HepG2 (cell line): ENCODE measurements at regions not wholly inside any gene's neighbourhood (a gene's known extent, or its start where the extent isn't known, plus 50 kb on each side); places are given as distances from the start of the nearest gene placed in this dataset.

Experiments
- ATAC-seq: fragments of 200-7000 bp; cut with Tn5 transposase; 3 replicates; pipeline ENCODE4 v1.9.1; 2020; ENCODE audit warnings: mild to moderate bottlenecking, moderate library complexity
- BruUV-seq: library from RNA; stranded (reverse); fragments of 400-500 nt; replicated peaks from 2 replicates; lab custom pipeline; 2021; lab: Mats Ljungman, UMichigan
- CTCF ChIA-PET: fragments of 300-600 bp; formaldehyde crosslinking; extraction: SDS; loops from one replicate; lab custom pipeline; 2021; ENCODE audit warnings: low total read pairs, inconsistent platforms, low intra/inter-chr PET ratio; lab: Yijun Ruan, JAX
- POLR2A ChIA-PET: fragments of 350-600 bp; sonication (Branson Sonifier 250); formaldehyde crosslinking; loops from one replicate; lab custom pipeline; 2020; ENCODE audit warnings: antibody characterized with exemption, inconsistent platforms; lab: Yijun Ruan, JAX
- DNase-seq: peaks from one replicate; pipeline ENCODE4 v3.0.0-alpha.2; 2015; ENCODE audit warnings: low spot score
- FAIRE-seq: peaks from 3 replicates; lab custom pipeline; 2011; peaks lifted over from hg19 to GRCh38; lab: Jason Lieb, UNC
- H2AFZ ChIP-seq: one replicate; pipeline ENCODE4 v1.6.1; 2011; ENCODE audit warnings: low read length, inconsistent platforms
- H3K27ac ChIP-seq: fragments of 300-600 bp; 3 replicates; pipeline ENCODE4 v1.8.0; 2011; ENCODE audit warnings: mixed run types, mild to moderate bottlenecking, mixed read lengths, low read length, inconsistent platforms; ENCODE audit not compliant: insufficient read depth; ENCODE audit errors: extremely low read length
- H3K27me3 ChIP-seq, 2 experiments: fragments of 200-600 bp in 1 of 2; 2 replicates in 1 of 2; 3 replicates in 1 of 2; pipeline versions ENCODE4 v1.6.0 to v1.8.0; 2011; ENCODE audit warnings: low read length in 2 of 2, mild to moderate bottlenecking in 2 of 2, moderate library complexity in 2 of 2, inconsistent platforms in 1 of 2; ENCODE audit not compliant: insufficient read depth in 2 of 2, control insufficient read depth in 1 of 2
- H3K36me3 ChIP-seq, 2 experiments: fragments of 200-600 bp in 1 of 2; replicated peaks in 1 of 2; 2 replicates in 1 of 2; 3 replicates in 1 of 2; pipeline versions ENCODE4 v1.5.1 to v1.8.0; 2011; ENCODE audit warnings: low read length in 2 of 2, inconsistent platforms in 1 of 2; ENCODE audit not compliant: insufficient read depth in 2 of 2, control insufficient read depth in 1 of 2
- H3K4me1 ChIP-seq: 2 replicates; pipeline ENCODE4 v1.5.1; 2012; ENCODE audit warnings: low read length, inconsistent platforms; ENCODE audit not compliant: insufficient read depth
- H3K4me2 ChIP-seq: 2 replicates; pipeline ENCODE4 v1.6.0; 2011; ENCODE audit warnings: low read depth, low read length, inconsistent platforms
- H3K4me3 ChIP-seq, 3 experiments: fragments of 200-600 bp in 1 of 3; sonication (generic), shearing (Covaris generic) in 1 of 3; replicated peaks in 1 of 3; 2 replicates each; pipeline ENCODE4 v1.5.1; 2011 to 2016; ENCODE audit warnings: low read length in 3 of 3, inconsistent platforms in 2 of 3, low read depth in 2 of 3, mild to moderate bottlenecking in 2 of 3, control low read depth in 1 of 3, mixed read lengths in 1 of 3; ENCODE audit not compliant: insufficient read depth in 1 of 3
- H3K79me2 ChIP-seq: one replicate; pipeline ENCODE4 v1.6.1; 2011; ENCODE audit warnings: low read length, inconsistent platforms; ENCODE audit not compliant: insufficient read depth
- H3K9ac ChIP-seq: 2 replicates; pipeline ENCODE4 v1.6.0; 2011; ENCODE audit warnings: mild to moderate bottlenecking, low read depth, low read length, inconsistent platforms; ENCODE audit not compliant: insufficient read depth
- H3K9me3 ChIP-seq: 2 replicates; pipeline ENCODE4 v1.5.1; 2012; ENCODE audit warnings: mild to moderate bottlenecking, low read length
- H4K20me1 ChIP-seq: 2 replicates; pipeline ENCODE4 v1.6.0; 2011; ENCODE audit warnings: inconsistent platforms, mild to moderate bottlenecking, low read length, moderate library complexity; ENCODE audit not compliant: insufficient read depth
- CTCF ChIP-seq: sonication (generic); formaldehyde crosslinking; IDR thresholded peaks from 2 replicates; pipeline ENCODE4 v1.5.0; 2020; ENCODE audit warnings: mild to moderate bottlenecking, missing genetic modification reagents, moderate library complexity
- FOXA1 ChIP-seq, 2 experiments: fragments of 450-650 bp in 1 of 2; sonication (generic) in 1 of 2; formaldehyde crosslinking in 1 of 2; IDR thresholded peaks; 2 replicates each; pipeline versions ENCODE4 v1.4.0 to v1.6.1; 2016 to 2020; ENCODE audit warnings: missing genetic modification reagents in 1 of 2
- KLF16 ChIP-seq, 2 experiments: sonication (generic) in 1 of 2; formaldehyde crosslinking in 1 of 2; IDR thresholded peaks; 2 replicates each; pipeline versions ENCODE4 v1.6.1 to v1.8.0; 2016 to 2023; ENCODE audit warnings: missing genetic modification reagents in 2 of 2, missing compliant biosample characterization in 1 of 2
- MBNL3 ChIP-seq: fragments of 250-450 bp; sonication (Bioruptor Pico); conservative IDR thresholded peaks from 2 replicates; pipeline ENCODE4 v1.8.0; 2022; ENCODE audit warnings: mild to moderate bottlenecking, inconsistent platforms
- PHF20 ChIP-seq: sonication (generic); formaldehyde crosslinking; IDR thresholded peaks from 2 replicates; pipeline ENCODE4 v1.5.0; 2020; ENCODE audit warnings: mild to moderate bottlenecking, missing genetic modification reagents
- RAD21 ChIP-seq: fragments of 450-650 bp; formaldehyde crosslinking; IDR thresholded peaks from 2 replicates; pipeline ENCODE4 v1.5.0; 2020; ENCODE audit warnings: mild to moderate bottlenecking
- SMC3 ChIP-seq: IDR thresholded peaks from 2 replicates; pipeline ENCODE4 v1.6.1; 2011; ENCODE audit warnings: low read length, improper control_type of control experiment
- ZC3H13 ChIP-seq: sonication (generic); formaldehyde crosslinking; IDR thresholded peaks from 2 replicates; pipeline ENCODE4 v1.8.1; 2023; ENCODE audit warnings: mild to moderate bottlenecking, missing genetic modification reagents, moderate library complexity
- ZFP36L1 ChIP-seq: sonication (generic); formaldehyde crosslinking; IDR thresholded peaks from 2 replicates; pipeline ENCODE4 v1.8.0; 2022; ENCODE audit warnings: mild to moderate bottlenecking, missing genetic modification reagents, moderate library complexity
- ZNF12 ChIP-seq: sonication (generic); formaldehyde crosslinking; IDR thresholded peaks from 2 replicates; pipeline ENCODE4 v1.5.0; 2020; ENCODE audit warnings: missing genetic modification reagents
- ZNF251 ChIP-seq: sonication (generic); formaldehyde crosslinking; IDR thresholded peaks from 2 replicates; pipeline ENCODE4 v1.9.0; 2021; ENCODE audit warnings: mild to moderate bottlenecking, missing genetic modification reagents
- ZNF737 ChIP-seq: sonication (generic); formaldehyde crosslinking; IDR thresholded peaks from 2 replicates; pipeline ENCODE4 v1.5.0; 2020; ENCODE audit warnings: missing genetic modification reagents, mild to moderate bottlenecking, borderline replicate concordance
- WGBS: methylation state at CpG from one replicate; pipeline ENCODE4 v1.1.6; 2017; ENCODE audit warnings: low lambda C conversion rate; 5-methylcytosine and 5-hydroxymethylcytosine counted together
- in situ Hi-C: cut with HindIII; loops from 2 replicates; pipeline ENCODE4 v1.10.0; 2017; ENCODE audit warnings: low pct_unique_long_range_greater_than_20kb; ENCODE audit not compliant: extremely low pct_ligation_motif_present
- intact Hi-C: fragments of 100-400 bp; cut with micrococcal nuclease; formaldehyde crosslinking; loops from one replicate; pipeline ENCODE4 v1.10.0; 2022; ENCODE audit not compliant: unreplicated experiment
- TF ChIP-seq, protein P1 (sequence below): sonication (generic); formaldehyde crosslinking; IDR thresholded peaks from 2 replicates; pipeline ENCODE4 v1.5.1; 2020; ENCODE audit warnings: missing genetic modification reagents, mild to moderate bottlenecking, borderline replicate concordance
- TF ChIP-seq, protein P2 (sequence below), 2 experiments: sonication (generic) in 1 of 2; formaldehyde crosslinking in 1 of 2; IDR thresholded peaks; 2 replicates each; pipeline versions ENCODE4 v1.4.0 to v1.6.1; 2018 to 2020; ENCODE audit warnings: missing genetic modification reagents in 2 of 2, borderline replicate concordance in 1 of 2, low read depth in 1 of 2, mild to moderate bottlenecking in 1 of 2, missing biosample characterization in 1 of 2
- TF ChIP-seq, protein P3 (sequence below): sonication (generic); formaldehyde crosslinking; IDR thresholded peaks from 2 replicates; pipeline ENCODE4 v1.8.0; 2022; ENCODE audit warnings: mild to moderate bottlenecking, missing genetic modification reagents, moderate library complexity

GRCh38 chr3:94524102-94524919 lies 461.4 kb downstream of the NSUN3 start (continued):
- TF ChIP-seq ZNF251 (CRISPR knock-in tag) (no peak), ZNF12 (CRISPR knock-in tag) (no peak), MBNL3 (CRISPR knock-in tag) (no peak)

- FAIRE-seq = peak; percentile 50
- H3K4me1 ChIP-seq = peaks cover 27% of the 10 kb centered on the region
- H3K9me3 ChIP-seq = no peaks in the 10 kb centered on the region
- ChIA-PET POLR2A (no interaction called here), CTCF (interaction anchor here (2.6 kb wide), 1 partner anchor 192 kb away, joined by 7 read pairs; no protein-coding TSS in a partner anchor)
- no peaks in the 10 kb centered on the region for H3K79me2 ChIP-seq
- no peak overlapping the region for H2AFZ ChIP-seq
- peak; percentile 60 for DNase-seq
- H3K36me3 ChIP-seq = no peaks in the 10 kb centered on the region
- BruUV-seq = no TSS peak
- in situ Hi-C loops (no loop called here), intact Hi-C loops (loop anchor here (10.0 kb wide), 1 partner anchor 120 kb away; no protein-coding TSS in a partner anchor)
- H3K27ac ChIP-seq = no peak overlapping the region
- H3K4me3 ChIP-seq = peak overlapping the region in 1 of 3 experiments; percentile 19; a peak in 1 of 6 replicates
- H4K20me1 ChIP-seq = no peaks in the 10 kb centered on the region
- H3K27me3 ChIP-seq = no peaks in the 10 kb centered on the region
- peak; percentile 97 for ATAC-seq
- H3K9ac ChIP-seq = no peak overlapping the region
- peak overlapping the region; percentile 59 for H3K4me2 ChIP-seq
- 14% methylated on average over 6 of the region's 6 CpGs for WGBS
- TF ChIP-seq ZC3H13 (no peak), PHF20 (no peak), KLF16 (CRISPR knock-in tag; IDR thresholded peaks at IDR 0.05) (peak in 1 of 2 experiments; percentile 18; a peak in 1 of 4 replicates), FOXA1 (IDR thresholded peaks at IDR 0.05) (no peak), FOXA1 (CRISPR knock-in tag; IDR thresholded peaks at IDR 0.05) (no peak), CTCF (CRISPR knock-in tag) (peak; percentile 82), ZNF737 (no peak), SMC3 (peak; percentile 43), ZFP36L1 (CRISPR knock-in tag) (no peak), RAD21 (peak; percentile 42; the same call in 1 of the 2 replicates)
- TF ChIP-seq, protein P1, sequence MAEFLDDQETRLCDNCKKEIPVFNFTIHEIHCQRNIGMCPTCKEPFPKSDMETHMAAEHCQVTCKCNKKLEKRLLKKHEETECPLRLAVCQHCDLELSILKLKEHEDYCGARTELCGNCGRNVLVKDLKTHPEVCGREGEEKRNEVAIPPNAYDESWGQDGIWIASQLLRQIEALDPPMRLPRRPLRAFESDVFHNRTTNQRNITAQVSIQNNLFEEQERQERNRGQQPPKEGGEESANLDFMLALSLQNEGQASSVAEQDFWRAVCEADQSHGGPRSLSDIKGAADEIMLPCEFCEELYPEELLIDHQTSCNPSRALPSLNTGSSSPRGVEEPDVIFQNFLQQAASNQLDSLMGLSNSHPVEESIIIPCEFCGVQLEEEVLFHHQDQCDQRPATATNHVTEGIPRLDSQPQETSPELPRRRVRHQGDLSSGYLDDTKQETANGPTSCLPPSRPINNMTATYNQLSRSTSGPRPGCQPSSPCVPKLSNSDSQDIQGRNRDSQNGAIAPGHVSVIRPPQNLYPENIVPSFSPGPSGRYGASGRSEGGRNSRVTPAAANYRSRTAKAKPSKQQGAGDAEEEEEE (CRISPR knock-in tag) = no peak
- TF ChIP-seq, protein P2, sequence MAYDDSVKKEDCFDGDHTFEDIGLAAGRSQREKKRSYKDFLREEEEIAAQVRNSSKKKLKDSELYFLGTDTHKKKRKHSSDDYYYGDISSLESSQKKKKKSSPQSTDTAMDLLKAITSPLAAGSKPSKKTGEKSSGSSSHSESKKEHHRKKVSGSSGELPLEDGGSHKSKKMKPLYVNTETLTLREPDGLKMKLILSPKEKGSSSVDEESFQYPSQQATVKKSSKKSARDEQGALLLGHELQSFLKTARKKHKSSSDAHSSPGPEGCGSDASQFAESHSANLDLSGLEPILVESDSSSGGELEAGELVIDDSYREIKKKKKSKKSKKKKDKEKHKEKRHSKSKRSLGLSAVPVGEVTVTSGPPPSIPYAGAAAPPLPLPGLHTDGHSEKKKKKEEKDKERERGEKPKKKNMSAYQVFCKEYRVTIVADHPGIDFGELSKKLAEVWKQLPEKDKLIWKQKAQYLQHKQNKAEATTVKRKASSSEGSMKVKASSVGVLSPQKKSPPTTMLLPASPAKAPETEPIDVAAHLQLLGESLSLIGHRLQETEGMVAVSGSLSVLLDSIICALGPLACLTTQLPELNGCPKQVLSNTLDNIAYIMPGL (CRISPR knock-in tag; IDR thresholded peaks at IDR 0.05; ENCODE audit: borderline replicate concordance in 1 of 2, low read depth in 1 of 2) = 0 out of 4 replicates have a peak, but pooled peaks of 1 of the 2 experiments have one; percentile 54
- TF ChIP-seq, protein P3, sequence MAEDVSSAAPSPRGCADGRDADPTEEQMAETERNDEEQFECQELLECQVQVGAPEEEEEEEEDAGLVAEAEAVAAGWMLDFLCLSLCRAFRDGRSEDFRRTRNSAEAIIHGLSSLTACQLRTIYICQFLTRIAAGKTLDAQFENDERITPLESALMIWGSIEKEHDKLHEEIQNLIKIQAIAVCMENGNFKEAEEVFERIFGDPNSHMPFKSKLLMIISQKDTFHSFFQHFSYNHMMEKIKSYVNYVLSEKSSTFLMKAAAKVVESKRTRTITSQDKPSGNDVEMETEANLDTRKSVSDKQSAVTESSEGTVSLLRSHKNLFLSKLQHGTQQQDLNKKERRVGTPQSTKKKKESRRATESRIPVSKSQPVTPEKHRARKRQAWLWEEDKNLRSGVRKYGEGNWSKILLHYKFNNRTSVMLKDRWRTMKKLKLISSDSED (CRISPR knock-in tag) = no peak
These were observed 462.2 kb downstream of the NSUN3 start for GRCh38 chr3:94525043-94525442.
